ENCODE measurements at regions not wholly inside any gene's neighbourhood (a gene's known extent, or its start where the extent isn't known, plus 50 kb on each side); places are given as distances from the start of the nearest gene placed in this dataset.

GRCh38 chrX:121733514-121733913 lies 686.1 kb downstream of the GLUD2 start:
- TF ChIP-seq CTCF (optimal IDR thresholded peaks at IDR 0.05 in 1 of 3, IDR thresholded peaks at IDR 0.05 in 1 of 3, conservative IDR thresholded peaks at IDR 0.05 in 1 of 3; ENCODE audit: extremely low read depth in 1 of 3, insufficient read depth in 2 of 3, low read length in 3 of 3), result no peak
- no peak for TF ChIP-seq EZH2 (IDR thresholded peaks at IDR 0.05; ENCODE audit: low read length)

Data from keratinocyte (primary cell).